GM23338 (cell line): ENCODE measurements at regions not wholly inside any gene's neighbourhood (a gene's known extent, or its start where the extent isn't known, plus 50 kb on each side); places are given as distances from the start of the nearest gene placed in this dataset.
"Not testable (repeated sequence)": the region's sequence is repeated elsewhere in the genome, so short reads cannot be mapped to it uniquely, and the experiment has no call there.

Source experiments
- ATAC-seq: fragments of 200-7000 bp; cut with Tn5 transposase; 3 replicates; pipeline ENCODE4 v1.9.1; 2020
- DNase-seq: peaks from one replicate; pipeline ENCODE4 v3.0.0-alpha.2; 2015; ENCODE audit warnings: low spot score
- H2AFZ ChIP-seq: fragments of 200-600 bp; sonication (generic); 2 replicates; pipeline ENCODE4 v1.8.0; 2016; ENCODE audit warnings: antibody characterized with exemption, mild to moderate bottlenecking, moderate library complexity
- H3F3A ChIP-seq: fragments of 200-600 bp; sonication (generic); replicated peaks from 2 replicates; pipeline ENCODE4 v1.8.0; 2017; ENCODE audit warnings: antibody characterized with exemption, mixed run types, low read depth
- H3K27ac ChIP-seq: fragments of 200-600 bp; sonication (generic); 2 replicates; pipeline ENCODE4 v1.6.1; 2016; ENCODE audit warnings: low read depth
- H3K27me3 ChIP-seq: fragments of 200-600 bp; sonication (generic); 2 replicates; pipeline ENCODE4 v1.8.0; 2016; ENCODE audit warnings: mild to moderate bottlenecking, mixed run types, moderate library complexity; ENCODE audit not compliant: insufficient read depth
- H3K36me3 ChIP-seq: fragments of 200-600 bp; sonication (generic); 2 replicates; pipeline ENCODE4 v1.8.0; 2016; ENCODE audit warnings: mild to moderate bottlenecking; ENCODE audit not compliant: insufficient read depth
- H3K4me1 ChIP-seq: fragments of 200-600 bp; sonication (generic); 2 replicates; pipeline ENCODE4 v1.8.0; 2016; ENCODE audit warnings: mild to moderate bottlenecking, moderate library complexity; ENCODE audit not compliant: insufficient read depth
- H3K4me2 ChIP-seq: fragments of 200-600 bp; sonication (generic); 2 replicates; pipeline ENCODE4 v1.7.1; 2017; ENCODE audit warnings: mixed run types
- H3K4me3 ChIP-seq: fragments of 200-600 bp; sonication (generic); 2 replicates; pipeline ENCODE4 v1.6.1; 2016; ENCODE audit warnings: mixed run types
- H3K79me2 ChIP-seq: fragments of 200-600 bp; sonication (generic); replicated peaks from 2 replicates; pipeline ENCODE4 v1.8.0; 2017; ENCODE audit warnings: mild to moderate bottlenecking; ENCODE audit not compliant: insufficient read depth
- H3K9me2 ChIP-seq: fragments of 200-600 bp; sonication (generic); 2 replicates; pipeline ENCODE4 v1.8.0; 2017; ENCODE audit not compliant: insufficient read depth
- H4K20me1 ChIP-seq: fragments of 200-600 bp; sonication (generic); replicated peaks from 2 replicates; pipeline ENCODE4 v1.8.0; 2017; ENCODE audit warnings: mild to moderate bottlenecking; ENCODE audit not compliant: insufficient read depth
- H3K27ac Mint-ChIP-seq: 2 replicates; pipeline ENCODE4 v1.8.0; 2020; ENCODE audit warnings: inconsistent platforms, mild to moderate bottlenecking, moderate library complexity, mixed read lengths
- H3K27me3 Mint-ChIP-seq: 3 replicates; pipeline ENCODE4 v1.8.0; 2022; ENCODE audit warnings: low read depth, mild to moderate bottlenecking, moderate library complexity, mixed read lengths, inconsistent platforms; ENCODE audit not compliant: insufficient read depth, poor library complexity
- H3K36me3 Mint-ChIP-seq: 3 replicates; pipeline ENCODE4 v1.8.0; 2021; ENCODE audit warnings: low read depth, mild to moderate bottlenecking, inconsistent platforms, moderate library complexity, mixed read lengths
- H3K4me1 Mint-ChIP-seq: 3 replicates; pipeline ENCODE4 v1.8.0; 2020; ENCODE audit warnings: mild to moderate bottlenecking, inconsistent platforms, mixed read lengths
- H3K4me3 Mint-ChIP-seq: 3 replicates; pipeline ENCODE4 v1.8.0; 2021; ENCODE audit warnings: moderate library complexity, mild to moderate bottlenecking, inconsistent platforms, mixed read lengths
- H3K9me3 Mint-ChIP-seq: 3 replicates; pipeline ENCODE4 v1.8.0; 2020; ENCODE audit warnings: moderate library complexity, mild to moderate bottlenecking, inconsistent platforms, mixed read lengths
- CREB1 ChIP-seq: fragments of 250-450 bp; sonication (Bioruptor Pico); IDR thresholded peaks from 2 replicates; pipeline ENCODE4 v1.5.0; 2020; ENCODE audit warnings: low read depth, mild to moderate bottlenecking, moderate library complexity
- CTCF ChIP-seq, 2 experiments: fragments of 200-600 bp in 1 of 2; sonication (generic) in 1 of 2; conservative IDR thresholded peaks; 2 replicates each; pipeline versions ENCODE4 v1.5.1 to v1.6.1; 2016 to 2017; ENCODE audit warnings: antibody characterized with exemption in 2 of 2, low read depth in 2 of 2, mild to moderate bottlenecking in 2 of 2, moderate library complexity in 1 of 2
- JUNB ChIP-seq: IDR thresholded peaks from one replicate; pipeline ENCODE4 v1.6.1; 2016; ENCODE audit warnings: antibody characterized with exemption; ENCODE audit not compliant: unreplicated experiment
- NANOG ChIP-seq: IDR thresholded peaks from 2 replicates; pipeline ENCODE4 v1.6.1; 2016; ENCODE audit warnings: antibody characterized with exemption, borderline replicate concordance
- REST ChIP-seq: IDR thresholded peaks from one replicate; pipeline ENCODE4 v1.6.1; 2018; ENCODE audit warnings: antibody characterized with exemption; ENCODE audit not compliant: unreplicated experiment
- STAT1 ChIP-seq: IDR thresholded peaks from one replicate; pipeline ENCODE4 v1.6.1; 2016; ENCODE audit warnings: antibody characterized with exemption; ENCODE audit not compliant: unreplicated experiment
- ZNF114 ChIP-seq: fragments of 250-450 bp; sonication (Bioruptor Pico); IDR thresholded peaks from 2 replicates; pipeline ENCODE4 v1.5.0; 2020; ENCODE audit warnings: mild to moderate bottlenecking, moderate library complexity
- ZNF331 ChIP-seq: fragments of 250-450 bp; sonication (Bioruptor Pico); IDR thresholded peaks from 2 replicates; pipeline ENCODE4 v1.5.0; 2020; ENCODE audit warnings: low read depth, mild to moderate bottlenecking, moderate library complexity
- TF ChIP-seq, protein P1 (sequence below): IDR thresholded peaks from 2 replicates; pipeline ENCODE4 v1.6.1; 2016; ENCODE audit warnings: antibody characterized with exemption

DNA sequence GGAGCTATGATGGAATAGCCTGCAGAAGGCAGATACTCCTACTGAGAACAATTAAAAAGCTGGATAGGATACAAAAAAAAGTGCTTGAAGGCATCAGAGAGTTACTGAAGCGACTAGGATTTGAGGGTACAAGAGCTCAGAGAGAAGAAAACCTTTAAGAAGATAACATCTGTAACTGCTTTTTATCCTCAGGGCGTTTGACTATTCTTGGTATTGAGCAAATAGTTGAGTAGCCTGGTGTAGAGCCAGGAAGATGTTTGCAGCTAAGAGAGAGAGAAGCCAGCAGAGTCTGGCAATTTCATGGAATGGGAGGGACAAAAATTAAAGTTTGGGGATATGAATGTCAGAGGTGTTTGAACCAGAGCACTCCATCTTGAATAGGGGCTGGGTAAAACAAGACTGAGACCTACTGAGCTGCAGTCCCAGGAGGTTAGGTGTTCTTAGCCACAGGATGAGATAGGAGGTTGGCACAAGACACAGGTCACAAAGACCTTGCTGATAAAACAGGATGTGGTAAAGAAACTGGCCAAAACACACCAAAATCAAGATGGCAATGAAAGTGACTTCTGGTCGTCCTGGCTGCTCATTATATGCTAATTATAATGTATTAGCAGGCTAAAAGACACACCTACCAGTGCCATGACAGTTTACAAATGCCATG, 428.8 kb downstream of the SH2D4B start:
- no peak overlapping the region for H3K4me3 Mint-ChIP-seq
- Histone ChIP-seq H3K36me3 (no peaks in the 10 kb centered on the region), H3K27ac (no peak overlapping the region), H3F3A (no peaks in the 10 kb centered on the region), H3K79me2 (no peaks in the 10 kb centered on the region), H3K9me2 (0 out of 2 replicates have a peak, but pooled peaks cover 4% of the 10 kb centered on the region), H3K4me2 (no peak overlapping the region), H3K27me3 (no peaks in the 10 kb centered on the region), H3K4me1 (no peaks in the 10 kb centered on the region), H2AFZ (no peak overlapping the region; the same call in 1 of the 2 replicates), H3K4me3 (no peak overlapping the region), H4K20me1 (no peaks in the 10 kb centered on the region)
- TF ChIP-seq CTCF (conservative IDR thresholded peaks at IDR 0.05; ENCODE audit: low read depth in 2 of 2) (no peak), JUNB (no peak)
- H3K36me3 Mint-ChIP-seq, result no peaks in the 10 kb centered on the region
- no peaks in the 10 kb centered on the region for H3K9me3 Mint-ChIP-seq
- H3K27me3 Mint-ChIP-seq, result no peaks in the 10 kb centered on the region
- DNase-seq, result no peak
- H3K4me1 Mint-ChIP-seq, result peaks cover 7% of the 10 kb centered on the region; the same call in 2 of the 3 replicates
- ATAC-seq, result no peak
- H3K27ac Mint-ChIP-seq, result no peak overlapping the region

DNA sequence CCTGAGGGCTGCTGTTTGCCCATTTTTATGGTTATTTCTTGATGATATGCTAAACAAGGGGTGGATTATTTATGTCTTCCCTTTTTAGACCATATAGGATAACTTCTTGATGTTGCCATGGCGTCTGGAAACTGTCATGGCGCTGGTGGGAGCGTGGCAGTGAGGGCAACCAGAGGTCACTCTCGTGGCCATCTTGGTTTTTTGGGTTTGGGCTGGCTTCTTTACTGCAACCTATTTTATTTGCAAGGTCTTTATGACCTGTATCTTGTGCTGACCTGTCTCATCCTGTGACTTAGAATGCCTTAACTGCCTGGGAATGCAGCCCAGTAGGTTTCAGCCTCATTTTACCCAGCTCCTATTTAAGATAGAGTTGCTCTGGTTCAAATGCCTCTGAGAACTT, 429.7 kb downstream of the SH2D4B start:
- H3K27me3 Mint-ChIP-seq, H3K4me3 ChIP-seq, H3K4me2 ChIP-seq, H3K79me2 ChIP-seq, H3K9me3 Mint-ChIP-seq, H3K27ac ChIP-seq, H3K4me1 Mint-ChIP-seq, ATAC-seq, H3K9me2 ChIP-seq, H3K36me3 ChIP-seq, H3K4me1 ChIP-seq, H4K20me1 ChIP-seq, DNase-seq, H3K36me3 Mint-ChIP-seq, H3K27ac Mint-ChIP-seq, H3F3A ChIP-seq, H3K27me3 ChIP-seq, H3K4me3 Mint-ChIP-seq: not testable (repeated sequence)
- peak overlapping the region; percentile 56; the same call in 1 of the 2 replicates for H2AFZ ChIP-seq

DNA sequence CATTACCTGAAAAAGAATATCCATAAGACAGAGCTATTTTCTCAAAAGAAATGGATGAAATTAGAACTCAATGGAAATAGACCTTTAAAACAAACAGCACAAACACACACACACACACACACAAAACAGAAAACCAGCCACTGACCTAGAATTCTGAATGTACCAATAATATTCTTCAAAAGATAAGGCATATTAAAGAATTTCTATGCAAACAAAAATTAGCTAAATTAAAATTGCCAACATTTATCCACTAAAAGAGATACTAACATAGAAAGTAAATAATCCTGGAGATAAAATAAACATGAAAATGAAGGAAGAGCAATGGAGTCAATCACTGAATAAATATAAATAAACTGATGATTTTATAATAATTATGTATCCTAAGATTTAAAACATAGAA, 431.2 kb downstream of the SH2D4B start:
- peaks cover 7% of the 10 kb centered on the region; the same call in 2 of the 3 replicates for H3K4me1 Mint-ChIP-seq
- ATAC-seq, result no peak
- TF ChIP-seq ZNF114 (CRISPR knock-in tag), result no peak
- no peak for TF ChIP-seq CREB1 (CRISPR knock-in tag)
- TF ChIP-seq ZNF331 (CRISPR knock-in tag), result no peak
- TF ChIP-seq STAT1, result no peak
- TF ChIP-seq JUNB, result no peak
- no peak for TF ChIP-seq NANOG
- TF ChIP-seq CTCF (conservative IDR thresholded peaks at IDR 0.05; ENCODE audit: low read depth in 2 of 2), result no peak
- TF ChIP-seq REST, result no peak
- TF ChIP-seq, protein P1, sequence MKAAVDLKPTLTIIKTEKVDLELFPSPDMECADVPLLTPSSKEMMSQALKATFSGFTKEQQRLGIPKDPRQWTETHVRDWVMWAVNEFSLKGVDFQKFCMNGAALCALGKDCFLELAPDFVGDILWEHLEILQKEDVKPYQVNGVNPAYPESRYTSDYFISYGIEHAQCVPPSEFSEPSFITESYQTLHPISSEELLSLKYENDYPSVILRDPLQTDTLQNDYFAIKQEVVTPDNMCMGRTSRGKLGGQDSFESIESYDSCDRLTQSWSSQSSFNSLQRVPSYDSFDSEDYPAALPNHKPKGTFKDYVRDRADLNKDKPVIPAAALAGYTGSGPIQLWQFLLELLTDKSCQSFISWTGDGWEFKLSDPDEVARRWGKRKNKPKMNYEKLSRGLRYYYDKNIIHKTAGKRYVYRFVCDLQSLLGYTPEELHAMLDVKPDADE, result no peak

More for the DNA sequence above, 431.2 kb downstream of the SH2D4B start:
- no peaks in the 10 kb centered on the region for H3K9me3 Mint-ChIP-seq
- Histone ChIP-seq H3K79me2 (no peaks in the 10 kb centered on the region), H2AFZ (no peak overlapping the region), H3K4me1 (no peaks in the 10 kb centered on the region), H3F3A (no peaks in the 10 kb centered on the region), H4K20me1 (no peaks in the 10 kb centered on the region), H3K27ac (no peak overlapping the region), H3K36me3 (no peaks in the 10 kb centered on the region), H3K9me2 (peaks cover 4% of the 10 kb centered on the region; the same call in 1 of the 2 replicates), H3K4me2 (no peak overlapping the region), H3K27me3 (no peaks in the 10 kb centered on the region), H3K4me3 (no peak overlapping the region)
- no peak overlapping the region for H3K4me3 Mint-ChIP-seq
- no peaks in the 10 kb centered on the region for H3K36me3 Mint-ChIP-seq
- no peaks in the 10 kb centered on the region for H3K27me3 Mint-ChIP-seq
- no peak overlapping the region for H3K27ac Mint-ChIP-seq
- DNase-seq, result no peak
